Kidney epithelial cell (primary cell): ENCODE measurements at regions not wholly inside any gene's neighbourhood (a gene's known extent, or its start where the extent isn't known, plus 50 kb on each side); places are given as distances from the start of the nearest gene placed in this dataset.

Source experiments
- DNase-seq: peaks from one replicate; pipeline ENCODE4 v3.0.0-alpha.2; 2010; ENCODE audit warnings: low read depth
- H3K27me3 ChIP-seq: 2 replicates; pipeline ENCODE4 v1.6.0; 2011; ENCODE audit warnings: low read length; ENCODE audit not compliant: control insufficient read depth, insufficient read depth
- H3K36me3 ChIP-seq: 2 replicates; pipeline ENCODE4 v1.5.1; 2011; ENCODE audit warnings: low read length; ENCODE audit not compliant: control insufficient read depth, insufficient read depth
- H3K4me3 ChIP-seq: 2 replicates; pipeline ENCODE4 v1.5.1; 2011; ENCODE audit warnings: low read depth, mild to moderate bottlenecking, control low read depth, low read length
- TF ChIP-seq, protein P1 (sequence below): IDR thresholded peaks from 2 replicates; pipeline ENCODE4 v1.5.1; 2011; ENCODE audit warnings: mild to moderate bottlenecking, moderate library complexity, low read length, control low read depth, inconsistent platforms; ENCODE audit not compliant: insufficient read depth, poor library complexity, severe bottlenecking

DNA sequence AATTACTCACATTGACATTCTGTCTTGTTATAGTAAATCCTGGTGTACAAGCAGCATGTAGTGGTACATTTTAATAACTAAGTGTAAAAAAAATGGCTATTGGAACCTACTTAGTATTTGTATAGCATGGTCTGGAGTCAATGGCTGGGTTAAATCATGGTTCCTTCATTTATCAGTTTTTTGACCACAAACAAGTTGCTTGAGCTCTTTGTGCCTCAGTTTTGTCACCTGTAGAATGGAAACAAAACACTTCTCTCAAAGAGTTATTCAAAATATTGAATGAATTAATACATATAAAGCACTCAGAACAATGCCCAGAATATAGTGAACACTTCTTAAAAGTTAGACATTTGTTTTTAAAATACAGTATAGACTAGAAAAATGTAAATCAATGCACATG is 93.2 kb upstream of the HS3ST5 start:
- H3K36me3 ChIP-seq, result no peaks in the 10 kb centered on the region
- TF ChIP-seq, protein P1, sequence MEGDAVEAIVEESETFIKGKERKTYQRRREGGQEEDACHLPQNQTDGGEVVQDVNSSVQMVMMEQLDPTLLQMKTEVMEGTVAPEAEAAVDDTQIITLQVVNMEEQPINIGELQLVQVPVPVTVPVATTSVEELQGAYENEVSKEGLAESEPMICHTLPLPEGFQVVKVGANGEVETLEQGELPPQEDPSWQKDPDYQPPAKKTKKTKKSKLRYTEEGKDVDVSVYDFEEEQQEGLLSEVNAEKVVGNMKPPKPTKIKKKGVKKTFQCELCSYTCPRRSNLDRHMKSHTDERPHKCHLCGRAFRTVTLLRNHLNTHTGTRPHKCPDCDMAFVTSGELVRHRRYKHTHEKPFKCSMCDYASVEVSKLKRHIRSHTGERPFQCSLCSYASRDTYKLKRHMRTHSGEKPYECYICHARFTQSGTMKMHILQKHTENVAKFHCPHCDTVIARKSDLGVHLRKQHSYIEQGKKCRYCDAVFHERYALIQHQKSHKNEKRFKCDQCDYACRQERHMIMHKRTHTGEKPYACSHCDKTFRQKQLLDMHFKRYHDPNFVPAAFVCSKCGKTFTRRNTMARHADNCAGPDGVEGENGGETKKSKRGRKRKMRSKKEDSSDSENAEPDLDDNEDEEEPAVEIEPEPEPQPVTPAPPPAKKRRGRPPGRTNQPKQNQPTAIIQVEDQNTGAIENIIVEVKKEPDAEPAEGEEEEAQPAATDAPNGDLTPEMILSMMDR, result no peak

DNA sequence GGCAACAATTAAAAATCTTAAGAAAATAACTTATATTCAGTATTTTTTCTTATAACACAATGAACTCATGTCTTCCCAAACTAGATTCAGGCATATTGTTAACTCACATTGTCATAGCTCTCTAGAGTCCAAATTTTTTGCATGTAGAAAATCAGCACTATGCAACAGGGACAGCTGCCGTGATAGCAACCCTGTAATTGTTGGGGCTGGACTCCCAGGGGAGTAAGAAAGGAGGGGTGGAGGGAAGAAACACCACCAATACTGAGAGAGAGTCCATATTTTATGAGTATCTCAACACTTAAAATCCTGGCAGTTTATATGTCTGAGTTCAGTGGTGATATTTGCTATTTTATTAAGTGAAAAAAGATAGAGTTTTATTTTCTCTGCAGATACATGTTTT is 89.6 kb upstream of the HS3ST5 start:
- TF ChIP-seq, protein P1, result no peak

More for the DNA sequence above, 93.2 kb upstream of the HS3ST5 start:
- DNase-seq, result no peak
- Histone ChIP-seq H3K27me3 (no peaks in the 10 kb centered on the region), H3K4me3 (no peak overlapping the region)

DNA sequence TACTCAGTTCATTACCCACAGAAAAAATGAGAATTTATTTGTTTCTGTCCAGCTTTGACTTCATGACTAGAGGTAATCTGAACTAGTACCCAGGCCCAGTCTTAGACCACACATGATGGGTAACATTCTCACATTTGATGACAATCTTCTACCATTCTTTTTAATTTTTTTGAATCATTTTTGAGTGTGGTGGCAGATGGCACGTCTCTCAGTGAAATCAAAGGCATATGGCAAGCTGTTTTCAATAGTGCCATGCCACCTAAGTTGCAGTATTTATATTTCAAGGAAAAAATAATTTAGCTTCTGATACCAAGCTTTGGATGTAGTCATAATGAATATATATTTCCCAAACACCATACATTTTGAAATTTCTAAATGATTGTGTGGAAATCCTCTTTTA is 88.8 kb upstream of the HS3ST5 start:
- TF ChIP-seq, protein P1, result no peak
- Histone ChIP-seq H3K4me3 (no peak overlapping the region), H3K27me3 (no peaks in the 10 kb centered on the region), H3K36me3 (no peaks in the 10 kb centered on the region)
- DNase-seq, result no peak

More for the DNA sequence above, 89.6 kb upstream of the HS3ST5 start:
- H3K27me3 ChIP-seq, result no peaks in the 10 kb centered on the region
- H3K4me3 ChIP-seq, result no peak overlapping the region
- DNase-seq, result no peak
- no peaks in the 10 kb centered on the region for H3K36me3 ChIP-seq

DNA sequence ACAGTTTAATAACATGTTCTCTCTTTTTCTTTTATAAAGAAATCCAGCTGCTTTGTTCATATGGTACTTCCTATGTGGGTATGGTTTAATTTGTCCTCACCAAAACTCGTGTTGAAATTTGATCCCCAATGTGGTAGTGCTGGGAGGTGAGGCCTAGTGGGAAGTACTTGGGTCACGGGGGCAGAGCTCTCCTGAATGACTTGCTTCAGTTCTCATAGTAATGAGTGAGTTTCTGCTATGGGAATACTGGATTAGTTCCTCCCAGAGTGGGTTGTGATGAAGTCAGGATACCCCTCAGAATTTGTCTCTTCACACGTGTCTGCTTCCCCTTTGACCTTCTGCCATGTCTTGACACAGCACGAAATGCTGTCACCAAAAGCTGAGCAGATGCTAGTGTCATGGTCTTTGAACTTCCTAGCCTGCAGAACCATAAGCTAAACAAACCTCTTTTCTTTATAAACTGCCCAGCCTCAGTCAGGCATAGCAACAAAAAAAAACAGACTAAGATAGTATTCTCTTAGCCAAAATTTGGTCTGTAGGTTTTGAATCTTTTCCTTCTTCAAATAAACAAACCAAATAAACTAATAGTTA is 87.8 kb upstream of the HS3ST5 start:
- TF ChIP-seq, protein P1, result no peak
- Histone ChIP-seq H3K27me3 (no peaks in the 10 kb centered on the region), H3K36me3 (no peaks in the 10 kb centered on the region), H3K4me3 (no peak overlapping the region)
- DNase-seq, result no peak

DNA sequence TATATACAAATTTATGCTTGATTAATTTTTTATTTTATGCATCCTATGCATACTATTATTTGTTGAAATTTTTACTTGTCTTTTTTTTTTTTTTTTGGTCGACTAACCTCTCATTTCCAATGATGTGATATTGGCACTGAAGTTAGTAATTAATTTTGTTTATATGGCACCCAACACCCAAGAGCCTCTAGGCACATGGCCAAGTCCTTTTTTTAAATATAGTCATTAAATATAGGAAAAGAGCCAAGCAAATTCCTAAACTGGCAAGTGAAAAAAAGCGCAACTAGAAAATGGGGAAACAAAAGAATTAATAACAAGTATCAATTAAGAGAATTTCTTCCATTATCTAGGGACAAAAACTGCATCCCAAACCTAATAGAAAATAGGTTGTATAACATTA is 85.5 kb upstream of the HS3ST5 start:
- no peak for DNase-seq
- TF ChIP-seq, protein P1, result no peak
- no peaks in the 10 kb centered on the region for H3K36me3 ChIP-seq
- H3K4me3 ChIP-seq, result no peak overlapping the region
- H3K27me3 ChIP-seq, result no peaks in the 10 kb centered on the region

- no peak overlapping the region for H3K4me3 ChIP-seq
- H3K36me3 ChIP-seq, result no peaks in the 10 kb centered on the region
- DNase-seq, result no peak
- no peaks in the 10 kb centered on the region for H3K27me3 ChIP-seq
- TF ChIP-seq, protein P1, result no peak
Measured at GRCh38 chr6:114421199-114421598, 78.4 kb upstream of the HS3ST5 start.
